NB4 (cell line): ENCODE measurements at regions not wholly inside any gene's neighbourhood (a gene's known extent, or its start where the extent isn't known, plus 50 kb on each side); places are given as distances from the start of the nearest gene placed in this dataset.

Experiments used
- DNase-seq: peaks from one replicate; pipeline ENCODE4 v3.0.0; 2010; ENCODE audit warnings: low read depth
- H3K4me3 ChIP-seq: one replicate; pipeline ENCODE4 v1.5.1; 2011; ENCODE audit warnings: mild to moderate bottlenecking, low read depth, low read length, moderate library complexity
- MYC ChIP-seq: IDR thresholded peaks from 2 replicates; pipeline ENCODE4 v1.6.1; 2011; ENCODE audit warnings: low read depth, low read length
- POLR2A ChIP-seq: IDR thresholded peaks from 2 replicates; pipeline ENCODE4 v1.6.1; 2011; ENCODE audit warnings: mild to moderate bottlenecking; ENCODE audit not compliant: insufficient read length; ENCODE audit errors: extremely low read depth
- TF ChIP-seq, protein P1 (sequence below): IDR thresholded peaks from 2 replicates; pipeline ENCODE4 v1.6.1; 2011; ENCODE audit warnings: low read depth, low read length
- TF ChIP-seq, protein P2 (sequence below): IDR thresholded peaks from one replicate; pipeline ENCODE4 v1.5.1; 2012; ENCODE audit warnings: low read depth, low read length

DNA sequence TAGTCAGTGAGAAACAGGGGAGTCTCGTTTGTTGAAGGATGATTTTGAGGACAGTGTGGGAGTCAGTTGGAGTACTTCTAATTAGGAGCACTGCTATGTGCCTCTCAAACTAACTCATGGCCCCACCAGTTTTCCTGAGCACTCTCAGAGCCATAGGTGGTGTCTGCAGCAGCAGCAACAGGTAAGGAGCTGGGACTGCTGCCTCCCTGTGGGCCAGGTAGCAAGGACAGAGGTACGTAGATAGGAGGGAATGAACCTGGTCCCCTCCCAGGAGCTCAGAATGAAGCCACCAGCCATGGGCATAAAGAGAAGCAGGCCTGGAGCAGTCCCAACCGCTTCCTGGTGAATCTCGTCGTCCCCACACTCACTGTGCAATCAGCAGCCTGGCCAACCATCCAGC, 183.4 kb downstream of the BUD13 start:
- TF ChIP-seq, protein P1, sequence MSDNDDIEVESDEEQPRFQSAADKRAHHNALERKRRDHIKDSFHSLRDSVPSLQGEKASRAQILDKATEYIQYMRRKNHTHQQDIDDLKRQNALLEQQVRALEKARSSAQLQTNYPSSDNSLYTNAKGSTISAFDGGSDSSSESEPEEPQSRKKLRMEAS = no peak
- TF ChIP-seq MYC = no peak
- TF ChIP-seq, protein P2, sequence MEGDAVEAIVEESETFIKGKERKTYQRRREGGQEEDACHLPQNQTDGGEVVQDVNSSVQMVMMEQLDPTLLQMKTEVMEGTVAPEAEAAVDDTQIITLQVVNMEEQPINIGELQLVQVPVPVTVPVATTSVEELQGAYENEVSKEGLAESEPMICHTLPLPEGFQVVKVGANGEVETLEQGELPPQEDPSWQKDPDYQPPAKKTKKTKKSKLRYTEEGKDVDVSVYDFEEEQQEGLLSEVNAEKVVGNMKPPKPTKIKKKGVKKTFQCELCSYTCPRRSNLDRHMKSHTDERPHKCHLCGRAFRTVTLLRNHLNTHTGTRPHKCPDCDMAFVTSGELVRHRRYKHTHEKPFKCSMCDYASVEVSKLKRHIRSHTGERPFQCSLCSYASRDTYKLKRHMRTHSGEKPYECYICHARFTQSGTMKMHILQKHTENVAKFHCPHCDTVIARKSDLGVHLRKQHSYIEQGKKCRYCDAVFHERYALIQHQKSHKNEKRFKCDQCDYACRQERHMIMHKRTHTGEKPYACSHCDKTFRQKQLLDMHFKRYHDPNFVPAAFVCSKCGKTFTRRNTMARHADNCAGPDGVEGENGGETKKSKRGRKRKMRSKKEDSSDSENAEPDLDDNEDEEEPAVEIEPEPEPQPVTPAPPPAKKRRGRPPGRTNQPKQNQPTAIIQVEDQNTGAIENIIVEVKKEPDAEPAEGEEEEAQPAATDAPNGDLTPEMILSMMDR = no peak
- TF ChIP-seq POLR2A = no peak
- DNase-seq = no peak
- no peak overlapping the region for H3K4me3 ChIP-seq

DNA sequence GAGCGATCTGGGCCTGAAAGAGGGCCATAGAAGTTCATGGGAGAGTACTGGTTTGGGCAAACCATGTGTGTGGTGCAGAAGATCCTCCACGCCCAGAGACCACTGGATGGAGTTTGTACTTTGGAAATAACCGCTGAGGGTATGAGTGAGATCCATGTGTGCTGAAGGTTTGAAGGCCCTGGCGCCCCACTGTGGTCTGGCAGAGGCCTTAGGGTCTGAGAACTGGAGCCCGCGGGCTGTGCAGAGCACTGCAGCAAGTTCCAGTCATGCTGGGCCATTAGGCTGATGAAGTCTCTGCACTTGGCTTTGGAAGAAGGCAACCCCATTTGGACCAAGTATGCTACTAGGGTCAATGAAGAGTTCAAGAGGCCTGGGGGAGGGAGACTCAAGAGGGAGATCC, 186.4 kb downstream of the BUD13 start:
- no peak overlapping the region for H3K4me3 ChIP-seq
- TF ChIP-seq, protein P1 = no peak
- TF ChIP-seq, protein P2 = no peak
- TF ChIP-seq POLR2A (no peak), MYC (no peak)
- DNase-seq = no peak

DNA sequence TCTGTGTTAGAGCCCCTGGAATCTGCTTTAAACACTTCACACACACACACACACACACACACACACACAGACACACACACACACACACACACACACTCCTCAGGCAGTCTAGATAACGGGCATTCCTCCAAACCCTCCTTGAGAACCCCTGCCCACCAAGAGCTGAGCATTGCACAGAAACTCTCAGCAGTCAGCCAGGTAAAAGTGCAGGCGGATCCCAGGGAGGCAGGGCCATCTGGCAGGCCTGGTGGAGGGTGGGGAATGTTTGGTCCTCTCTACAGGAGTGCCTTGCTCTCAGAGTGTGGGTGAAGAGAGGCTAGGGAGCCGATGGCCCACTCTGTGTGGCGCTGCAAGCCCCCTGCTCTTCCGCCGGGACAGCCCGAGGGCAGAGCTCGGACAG, 190.2 kb downstream of the BUD13 start:
- H3K4me3 ChIP-seq = no peak overlapping the region
- DNase-seq = no peak
- TF ChIP-seq, protein P1 = no peak

DNA sequence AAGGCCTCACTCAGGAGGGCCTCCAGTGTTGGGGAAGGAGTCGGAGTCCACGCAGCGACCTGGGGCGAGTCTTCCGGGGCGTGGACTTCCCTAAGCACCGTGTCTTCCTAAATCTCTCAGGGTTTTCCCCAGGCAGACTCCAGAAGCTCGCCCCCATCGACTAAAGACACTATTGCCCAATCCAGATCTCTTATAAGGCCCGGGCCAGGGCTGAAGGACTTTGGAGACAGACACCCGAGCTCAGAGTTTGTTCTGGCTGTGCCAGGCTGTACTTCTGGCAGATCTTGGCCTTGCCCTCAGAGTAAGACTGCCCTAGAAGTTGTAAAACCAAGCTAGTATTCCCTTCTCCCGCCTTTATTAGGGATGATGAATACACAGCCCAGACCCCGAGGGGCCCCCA, 191.4 kb downstream of the BUD13 start:
- TF ChIP-seq MYC = no peak
- TF ChIP-seq, protein P2 = no peak
- TF ChIP-seq, protein P1 = no peak
- TF ChIP-seq POLR2A = no peak
- DNase-seq = no peak
- no peak overlapping the region for H3K4me3 ChIP-seq

DNA sequence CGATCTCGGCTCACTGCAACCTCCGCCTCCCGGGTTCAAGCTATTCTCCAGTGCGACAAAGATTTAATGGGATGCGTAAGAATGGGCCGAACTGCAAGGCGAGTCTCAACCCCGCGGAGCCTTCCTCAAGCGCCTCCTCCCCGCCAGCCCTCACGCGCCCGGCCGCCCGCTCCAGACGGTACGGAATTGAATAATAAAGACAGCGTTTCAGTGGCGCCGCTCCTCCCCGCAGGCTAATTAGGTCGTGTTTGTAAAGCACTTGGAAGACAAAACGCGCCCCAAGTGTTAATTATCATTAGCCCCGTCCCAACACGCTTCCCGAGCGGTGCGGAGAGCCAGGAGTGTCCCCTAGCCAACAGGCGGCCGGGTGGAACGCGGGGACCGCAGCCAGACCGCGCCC, 192.0 kb downstream of the BUD13 start:
- no peak overlapping the region for H3K4me3 ChIP-seq
- TF ChIP-seq MYC (no peak), POLR2A (no peak)
- TF ChIP-seq, protein P1 = no peak
- TF ChIP-seq, protein P2 = no peak
- no peak for DNase-seq

DNA sequence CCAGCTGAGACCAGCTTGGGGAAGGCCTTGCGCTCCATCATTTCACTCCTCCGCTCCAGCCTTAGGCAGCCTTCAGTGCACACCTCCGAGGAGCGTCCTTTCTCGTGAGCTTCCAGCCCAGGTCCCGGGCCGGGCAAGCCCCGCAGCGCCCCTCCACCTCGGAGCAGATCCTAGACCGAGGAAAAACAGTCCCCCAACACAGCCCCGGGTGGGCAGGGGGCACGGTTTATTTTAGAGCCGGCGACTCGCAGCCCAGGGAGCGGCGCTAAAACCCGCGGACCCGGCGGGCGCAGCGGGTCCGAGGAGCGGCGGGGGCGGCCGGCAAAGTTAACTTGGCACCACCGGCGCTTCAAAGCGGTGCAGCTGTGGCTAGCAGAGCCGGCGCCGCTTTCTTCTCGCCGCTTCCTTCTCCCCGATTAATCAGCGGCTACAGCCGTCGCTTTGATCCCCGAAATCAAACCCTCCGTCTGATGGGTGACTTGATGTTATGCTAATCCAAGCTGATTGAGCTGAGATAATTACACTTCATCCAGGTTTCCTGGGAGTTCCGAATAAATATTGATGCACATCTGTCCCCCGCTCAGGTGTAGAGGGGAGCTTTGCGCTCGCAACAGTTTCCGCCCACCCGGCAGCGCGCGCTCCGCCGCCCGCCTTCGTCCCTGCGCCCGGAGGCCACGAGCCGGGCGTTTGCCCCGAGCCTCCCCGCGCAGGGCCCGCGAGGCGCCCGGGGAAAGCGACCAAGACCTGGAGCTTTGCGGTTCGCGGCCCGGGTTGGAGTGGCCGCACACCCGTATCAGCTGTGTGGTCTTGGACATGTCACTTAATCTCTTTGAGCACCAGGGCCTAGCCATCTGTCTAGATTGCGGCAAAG, 192.7 kb downstream of the BUD13 start:
- no peak for DNase-seq
- TF ChIP-seq MYC (no peak), POLR2A (no peak)
- TF ChIP-seq, protein P1 = no peak
- TF ChIP-seq, protein P2 = no peak
- no peak overlapping the region for H3K4me3 ChIP-seq
